SW 1271 (cell line): ENCODE measurements at regions not wholly inside any gene's neighbourhood (a gene's known extent, or its start where the extent isn't known, plus 50 kb on each side); places are given as distances from the start of the nearest gene placed in this dataset.
"Not testable (repeated sequence)": the region's sequence is repeated elsewhere in the genome, so short reads cannot be mapped to it uniquely, and the experiment has no call there.

ENCODE experiments used
- DNase-seq, 2 experiments: peaks; one replicate each; lab custom pipeline; 2025; lab: John Stamatoyannopoulos, UW

DNA sequence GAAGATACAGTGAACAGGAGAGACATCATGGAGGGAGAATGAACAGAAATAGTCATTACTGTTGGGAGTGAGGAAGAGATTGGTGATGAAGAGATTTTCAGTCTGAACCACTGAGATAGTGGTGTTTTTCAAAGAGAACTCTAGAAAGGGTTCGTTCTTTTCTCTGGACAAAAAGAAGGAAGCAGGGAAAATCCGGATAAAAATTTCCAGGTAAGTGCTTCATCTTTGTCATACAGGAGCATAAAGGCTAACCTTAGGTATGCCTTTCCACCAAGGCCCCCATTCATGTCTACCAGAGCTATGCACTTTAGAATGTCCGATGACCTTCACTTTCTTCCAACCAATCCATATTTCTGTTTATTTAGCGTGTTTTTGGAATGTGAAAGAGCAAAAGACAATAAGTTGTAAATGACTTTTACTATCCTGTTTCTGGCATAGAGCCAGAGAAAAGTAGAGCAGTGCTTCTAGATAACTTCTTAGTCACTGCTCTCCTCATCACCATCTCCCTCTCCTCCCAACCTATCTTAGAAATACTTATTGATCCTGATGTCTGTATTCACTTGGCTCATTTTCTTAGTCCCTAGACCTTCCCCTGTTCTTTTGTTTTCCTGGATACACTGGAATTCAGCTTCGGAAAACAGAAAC is 116.5 kb downstream of the TTC6 start:
- no peak for DNase-seq

GRCh38 chr14:37712476-37712860 is 117.0 kb downstream of the TTC6 start:
- DNase-seq, result not testable (repeated sequence)

DNA sequence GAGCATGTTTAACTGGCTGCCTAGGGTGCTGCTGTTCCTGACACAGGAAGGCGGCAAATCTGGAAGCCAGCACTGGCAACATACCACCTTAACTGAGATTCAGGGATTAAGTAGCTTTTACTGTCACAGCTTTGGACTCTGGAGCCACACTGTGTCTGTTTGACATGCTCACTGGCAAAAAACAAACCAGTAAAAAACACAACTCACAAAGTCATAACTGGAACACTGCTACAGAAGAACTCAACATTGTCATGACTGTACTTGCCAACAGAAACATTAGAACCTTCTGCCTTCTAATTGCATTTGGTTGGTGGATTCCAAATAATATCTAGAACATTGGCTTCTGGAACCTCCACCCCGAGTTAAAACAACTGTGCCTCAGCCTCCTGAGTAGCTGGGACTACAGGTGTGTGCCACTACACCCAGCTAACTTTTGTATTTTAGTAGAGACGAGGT is 117.6 kb downstream of the TTC6 start:
- DNase-seq, result no peak

DNA sequence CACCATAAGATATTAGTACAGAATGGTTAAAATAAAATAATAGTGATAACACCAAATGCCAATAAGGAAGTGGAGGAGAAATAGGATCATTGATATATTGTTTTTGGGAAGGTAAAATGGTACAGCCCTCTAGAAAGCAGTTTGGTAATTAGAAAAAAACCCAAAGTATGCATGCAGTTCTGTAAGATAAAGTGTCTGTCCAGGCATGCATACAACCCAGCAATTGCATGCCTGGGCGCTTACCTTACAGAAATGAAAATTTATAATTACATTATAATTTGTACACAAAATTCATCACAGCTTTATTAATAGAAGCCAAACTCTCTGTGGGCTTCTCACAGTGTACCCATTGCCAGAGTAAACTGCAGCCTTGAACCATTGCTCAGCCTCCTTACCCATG is 124.7 kb downstream of the TTC6 start:
- DNase-seq, result no peak

GRCh38 chr14:37721976-37722659 is 126.7 kb downstream of the TTC6 start:
- DNase-seq, result no peak

GRCh38 chr14:37723515-37723914 is 128.1 kb downstream of the TTC6 start:
- DNase-seq, result no peak

DNA sequence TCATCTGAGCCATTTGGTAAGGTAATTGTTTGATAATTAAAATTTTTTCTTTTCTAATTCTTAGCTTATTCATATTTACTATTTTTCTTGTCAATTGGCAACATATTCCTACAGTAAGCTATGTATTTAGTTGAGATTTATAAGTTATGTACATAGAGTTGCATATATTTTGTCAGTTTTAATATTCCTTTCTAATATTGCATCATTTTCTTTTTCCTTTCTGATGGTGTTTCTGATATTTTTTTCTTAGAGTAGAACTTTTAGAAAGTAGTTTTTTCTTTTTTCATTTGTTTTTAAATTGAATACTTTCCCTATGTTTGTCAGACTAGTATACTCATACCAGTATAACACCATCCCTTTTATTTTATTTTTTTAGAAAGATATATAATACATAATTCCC is 131.3 kb downstream of the TTC6 start:
- DNase-seq, result no peak

DNA sequence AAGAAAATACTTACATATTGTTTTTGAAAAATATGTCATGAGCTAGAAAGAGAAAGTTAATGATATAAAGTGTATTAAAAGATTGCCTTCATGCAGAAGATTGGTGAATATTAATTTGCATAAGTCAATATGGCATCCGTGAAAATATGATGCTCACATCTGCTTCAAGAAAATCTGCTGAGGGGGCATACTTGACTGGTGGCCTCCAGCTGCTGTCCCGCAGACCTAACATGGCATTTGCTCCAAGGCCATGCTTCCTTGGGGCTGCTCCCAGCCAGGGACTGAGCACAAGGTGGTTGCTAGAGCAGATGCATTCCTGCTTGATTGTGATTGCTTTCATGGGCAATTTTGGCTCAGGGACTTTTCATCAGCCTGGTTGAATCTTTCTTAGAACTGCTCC is 133.8 kb downstream of the TTC6 start:
- no peak for DNase-seq

GRCh38 chr14:37731094-37731493 is 135.7 kb downstream of the TTC6 start:
- DNase-seq, result no peak

DNA sequence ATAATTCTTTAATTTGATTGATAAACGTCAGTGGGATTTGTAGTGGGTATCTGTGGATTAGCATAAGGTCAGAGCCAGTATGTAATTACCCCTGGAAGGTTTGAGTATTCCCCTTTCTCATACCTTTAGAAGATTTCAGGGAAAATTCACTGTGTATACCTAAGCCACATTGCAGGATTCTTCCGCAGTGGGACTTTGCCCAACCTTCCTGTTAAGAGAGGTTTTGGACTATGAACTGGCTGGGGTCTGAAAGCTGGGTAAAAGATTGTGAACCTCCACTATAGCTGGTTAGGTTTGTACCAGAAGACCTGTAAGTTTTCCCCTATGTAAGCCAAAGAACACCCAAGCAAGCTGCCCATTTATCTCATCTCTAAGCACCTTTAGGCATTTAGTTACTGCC is 150.2 kb downstream of the TTC6 start:
- no peak for DNase-seq

DNA sequence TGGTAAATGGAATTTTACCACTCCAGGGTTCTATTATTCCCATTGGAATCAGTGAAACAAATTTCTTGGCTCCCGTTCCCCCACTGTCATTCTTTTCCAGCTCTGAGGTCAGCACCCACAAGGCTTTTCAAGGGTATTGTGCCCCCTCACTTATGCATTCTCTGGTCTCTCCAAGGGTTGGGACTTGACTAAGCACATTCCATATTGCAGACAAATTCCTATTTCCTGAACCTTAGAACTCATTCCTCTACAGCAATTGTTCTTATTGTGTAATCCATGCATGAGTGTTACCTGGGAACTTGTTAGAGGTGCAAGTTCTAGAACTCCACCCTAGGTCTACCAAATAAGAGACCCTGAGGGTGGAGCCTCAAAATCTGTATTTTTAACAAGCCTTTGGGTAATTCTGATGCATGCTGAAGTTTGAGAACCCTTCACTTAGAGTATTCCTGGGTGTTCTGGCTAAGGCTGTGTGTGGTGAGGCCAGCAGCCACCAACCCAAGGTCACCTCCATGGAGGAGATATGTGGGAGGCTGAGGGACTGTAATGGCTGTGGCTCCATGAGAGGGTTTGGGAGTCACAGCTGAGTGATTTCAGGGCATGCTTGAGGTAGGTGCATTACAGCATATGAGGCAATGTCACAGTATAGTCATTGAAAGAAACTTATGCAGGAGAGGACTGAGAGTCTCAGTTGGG is 150.9 kb downstream of the TTC6 start:
- no peak for DNase-seq

GRCh38 chr14:37753459-37753858 is 158.0 kb downstream of the TTC6 start:
- no peak for DNase-seq

DNA sequence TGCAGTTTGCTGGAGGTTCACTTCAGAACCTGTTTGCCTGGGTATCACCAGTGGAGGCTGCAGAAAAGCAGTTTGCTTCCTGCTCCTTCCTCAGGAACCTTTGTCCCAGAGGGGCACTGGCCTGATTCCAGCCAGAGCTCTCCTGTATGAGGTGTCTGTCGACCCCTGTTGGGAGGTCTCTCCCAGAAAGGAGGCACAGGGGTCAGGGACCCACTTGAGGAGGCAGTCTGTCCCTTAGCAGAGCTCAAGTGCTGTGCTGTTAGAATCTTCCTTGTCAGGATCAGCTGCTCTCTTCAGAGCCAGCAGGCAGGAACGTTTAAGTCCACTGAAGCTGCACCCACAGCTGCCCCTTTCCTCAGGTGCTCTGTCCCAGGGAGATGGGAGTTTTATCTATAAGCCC is 164.8 kb downstream of the TTC6 start:
- DNase-seq, result not testable (repeated sequence)

DNA sequence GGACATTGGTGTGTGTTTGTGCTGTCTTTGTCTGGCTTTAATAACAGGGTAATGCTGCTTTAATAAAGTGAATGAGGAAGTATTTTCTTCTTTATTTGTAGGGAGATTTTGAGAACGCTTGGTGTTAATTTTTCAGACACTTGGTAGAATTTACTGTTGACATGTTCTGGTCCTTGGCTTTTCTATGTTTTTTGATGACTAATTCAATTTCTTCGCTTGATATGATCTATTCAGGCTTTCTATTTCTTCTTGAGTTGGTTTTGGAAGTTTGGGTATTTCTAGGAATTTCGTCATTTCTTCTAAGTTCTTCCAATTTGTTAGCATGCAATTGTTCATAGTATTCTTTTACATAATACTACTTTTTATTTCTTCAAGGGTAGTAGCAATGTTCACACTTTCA is 167.8 kb downstream of the TTC6 start:
- no peak for DNase-seq

- not testable (repeated sequence) for DNase-seq
Observed at GRCh38 chr14:37772283-37772682, 176.9 kb downstream of the TTC6 start.

DNA sequence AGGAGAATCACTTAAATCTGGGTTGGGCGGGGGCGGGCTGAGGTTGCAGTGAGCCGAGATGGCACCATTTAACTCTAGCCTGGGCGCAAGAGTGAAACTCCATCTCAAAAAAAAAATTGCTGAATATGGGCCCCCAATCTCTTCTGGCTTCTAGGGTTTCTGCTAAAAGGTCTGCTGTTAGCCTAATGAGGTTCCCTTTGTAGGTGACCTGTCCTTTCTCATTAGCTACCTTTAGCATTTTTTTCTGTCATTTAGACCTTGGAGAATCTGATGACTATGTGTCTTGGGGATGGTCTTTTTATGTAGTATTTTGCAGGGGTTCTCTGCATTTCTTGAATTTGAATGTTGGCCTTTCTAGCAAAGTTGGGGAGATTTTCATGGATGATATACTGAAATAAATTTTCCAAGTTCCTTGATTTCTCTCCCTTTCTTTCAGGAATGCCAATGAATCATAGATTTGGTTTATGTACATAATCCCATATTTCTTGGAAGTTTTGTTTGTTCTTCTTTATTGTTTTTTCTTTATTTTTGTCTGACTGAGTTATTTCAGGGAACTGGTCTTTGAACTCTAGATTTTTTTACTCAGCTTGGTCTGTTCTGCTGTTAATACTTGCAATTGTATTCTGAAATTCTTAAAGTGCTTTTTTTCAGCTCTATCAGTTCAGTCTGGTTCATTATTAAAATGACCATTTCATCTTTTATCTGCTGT is 181.5 kb downstream of the TTC6 start:
- DNase-seq, result no peak

DNA sequence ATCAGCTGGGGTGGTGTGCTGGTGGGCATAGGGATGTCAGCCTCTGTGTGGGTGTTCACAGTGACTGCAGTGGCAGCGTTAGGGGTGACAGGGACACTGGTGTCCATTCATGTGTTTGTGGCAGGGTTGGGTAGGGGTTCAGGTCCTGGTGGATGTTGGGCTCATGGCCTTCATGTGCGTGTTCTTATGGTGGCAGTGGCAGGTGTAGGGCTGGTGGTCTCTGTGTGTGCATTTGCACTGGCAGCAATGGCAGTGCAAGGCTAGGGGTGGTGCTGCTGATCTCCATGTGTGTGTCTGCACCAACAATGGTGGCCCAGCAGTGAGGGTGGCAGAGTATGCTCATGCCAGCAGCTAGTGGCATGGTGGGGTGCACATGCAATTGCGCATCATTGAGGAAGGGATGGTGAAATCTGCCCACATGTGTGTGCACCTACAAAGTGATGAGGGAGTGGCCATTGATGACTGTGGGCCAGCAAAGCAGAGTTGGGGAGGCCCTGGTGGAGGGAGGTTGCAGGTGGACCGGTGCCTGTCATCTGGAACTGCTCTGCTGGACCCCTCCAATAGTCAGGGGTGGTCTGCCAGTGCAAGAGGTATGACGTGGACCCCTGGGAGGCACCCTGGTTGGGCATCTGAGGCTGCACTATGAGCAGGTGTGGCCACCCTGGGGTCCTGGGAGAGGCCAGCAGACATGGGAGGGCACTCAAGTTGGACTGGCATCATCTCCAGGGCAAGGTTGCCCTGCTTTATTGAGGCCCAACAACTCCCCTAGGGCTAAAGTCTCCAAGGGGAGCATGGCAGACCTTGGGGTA is 182.9 kb downstream of the TTC6 start:
- no peak for DNase-seq

DNA sequence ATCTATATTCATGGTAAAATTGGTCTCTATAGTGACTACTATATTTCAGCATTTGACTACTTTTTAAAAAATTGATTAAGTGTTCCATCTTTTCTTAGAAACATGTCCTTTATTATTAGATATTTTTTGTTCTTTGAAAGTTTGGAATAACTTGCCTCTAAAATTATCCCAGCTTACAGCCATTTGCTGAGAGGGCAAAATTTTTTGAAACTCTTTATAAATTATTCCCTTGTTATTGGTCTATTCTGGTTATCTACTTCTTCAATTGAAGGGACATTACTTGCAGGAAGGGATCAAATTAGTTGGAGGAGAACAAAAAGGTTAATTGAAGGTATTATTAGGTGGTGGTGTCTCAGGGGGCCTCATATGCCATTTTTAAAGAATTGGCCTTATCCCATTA is 184.1 kb downstream of the TTC6 start:
- DNase-seq, result no peak

DNA sequence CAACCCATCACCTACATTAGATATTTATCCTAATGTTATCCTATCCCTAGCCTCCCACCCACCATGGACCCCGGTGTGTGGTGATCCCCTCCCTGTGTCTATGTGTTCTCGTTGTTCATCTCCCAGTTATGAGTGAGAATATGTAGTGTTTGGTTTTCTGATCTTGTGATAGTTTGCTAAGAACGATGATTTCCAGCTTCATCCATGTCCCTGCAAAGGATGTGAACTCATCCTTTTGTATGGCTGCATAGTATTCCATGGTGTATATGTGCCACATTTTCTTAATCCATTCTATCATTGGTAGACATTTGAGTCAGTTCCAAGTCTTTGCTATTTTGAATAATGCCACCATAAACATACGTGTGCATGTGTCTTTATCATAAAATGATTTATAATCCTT is 185.3 kb downstream of the TTC6 start:
- not testable (repeated sequence) for DNase-seq

DNA sequence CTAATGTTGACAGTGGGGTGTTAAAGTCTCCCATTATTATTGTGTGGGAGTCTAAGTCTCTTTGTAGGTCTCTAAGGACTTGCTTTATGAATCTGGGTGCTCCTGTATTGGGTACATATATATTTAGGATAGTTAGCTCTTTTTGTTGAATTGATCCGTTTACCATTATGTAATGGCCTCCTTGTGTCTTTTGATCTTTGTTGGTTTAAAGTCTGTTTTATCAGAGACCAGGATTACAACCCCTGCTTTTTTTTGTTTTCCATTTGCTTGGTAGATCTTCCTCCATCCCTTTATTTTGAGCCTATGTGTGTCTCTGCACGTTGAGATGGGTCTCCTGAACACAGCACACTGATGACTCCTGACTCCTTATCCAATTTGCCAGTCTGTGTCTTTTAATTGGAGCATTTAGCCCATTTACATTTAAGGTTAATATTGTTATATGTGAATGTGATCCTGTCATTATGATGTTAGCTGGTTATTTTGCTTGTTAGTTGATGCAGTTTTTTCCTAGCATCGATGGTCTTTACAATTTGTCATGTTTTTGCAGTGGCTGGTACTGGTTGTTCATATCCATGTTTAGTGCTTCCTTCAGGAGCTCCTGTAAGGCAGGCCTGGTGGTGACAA is 188.9 kb downstream of the TTC6 start:
- DNase-seq, result not testable (repeated sequence)

DNA sequence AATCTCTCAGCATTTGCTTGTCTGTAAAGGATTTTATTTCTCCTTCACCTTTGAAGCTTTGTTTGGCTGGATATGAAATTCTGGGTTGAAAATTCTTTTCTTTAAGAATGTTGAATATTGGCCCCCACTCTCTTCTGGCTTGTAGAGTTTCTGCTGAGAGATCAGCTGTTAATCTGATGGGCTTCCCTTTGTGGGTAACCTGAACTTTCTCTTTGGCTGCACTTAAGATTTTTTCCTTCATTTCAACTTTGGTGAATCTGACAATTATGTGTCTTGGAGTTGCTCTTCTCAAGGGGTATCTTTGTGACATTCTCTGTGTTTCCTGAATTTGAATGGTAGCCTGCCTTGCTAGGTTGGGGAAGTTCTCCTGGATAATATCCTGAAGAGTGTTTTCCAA is 189.4 kb downstream of the TTC6 start:
- not testable (repeated sequence) for DNase-seq
